Upper lobe of left lung (tissue), 6 donors: ENCODE measurements at regions not wholly inside any gene's neighbourhood (a gene's known extent, or its start where the extent isn't known, plus 50 kb on each side); places are given as distances from the start of the nearest gene placed in this dataset.

ENCODE experiments used
- ATAC-seq, 2 donors: fragments of 200-7000 bp; cut with Tn5 transposase; one replicate each; pipeline ENCODE4 v1.9.1; 2022; ENCODE audit warnings: mild to moderate bottlenecking in 2 of 2, moderate library complexity in 2 of 2; ENCODE audit not compliant: low FRiP score in 2 of 2
- DNase-seq, 2 donors: peaks; one replicate each; pipeline ENCODE4 v3.0.0-alpha.2; 2019 to 2020
- H3K27ac ChIP-seq, 4 donors: fragments of 200-600 bp; sonication (generic); one replicate each; pipeline ENCODE4 v1.5.1; 2016 to 2019
- H3K27me3 ChIP-seq, 4 donors: fragments of 200-600 bp; sonication (generic); one replicate each; pipeline ENCODE4 v1.5.1; 2017 to 2019
- H3K36me3 ChIP-seq, 4 donors: fragments of 200-600 bp; sonication (generic); one replicate each; pipeline ENCODE4 v1.5.1; 2016 to 2019
- H3K4me1 ChIP-seq, 4 donors: fragments of 200-600 bp; sonication (generic); one replicate each; pipeline ENCODE4 v1.5.1; 2018 to 2019
- H3K4me3 ChIP-seq, 4 donors: fragments of 200-600 bp; sonication (generic); one replicate each; pipeline ENCODE4 v1.5.1; 2017 to 2019; ENCODE audit warnings: mild to moderate bottlenecking in 2 of 4, moderate library complexity in 1 of 4
- H3K9me3 ChIP-seq, 4 donors: fragments of 200-600 bp; sonication (generic); one replicate each; pipeline ENCODE4 v1.5.1; 2018 to 2019
- CTCF ChIP-seq, 6 experiments: fragments of 450-650 bp in 4 of 6; fragments of 200-600 bp in 2 of 6; sonication (generic) in 2 of 6; IDR thresholded peaks; one replicate each; pipeline ENCODE4 v1.5.1; 2016 to 2019; ENCODE audit warnings: antibody characterized with exemption in 6 of 6
- EP300 ChIP-seq, 4 donors: sonication (generic); formaldehyde crosslinking; IDR thresholded peaks; one replicate each; pipeline ENCODE4 v1.5.1; 2017; ENCODE audit warnings: antibody characterized with exemption in 4 of 4, control low read depth in 2 of 4
- POLR2A ChIP-seq, 4 donors: fragments of 450-650 bp; IDR thresholded peaks; one replicate each; pipeline ENCODE4 v1.5.1; 2016 to 2017; ENCODE audit warnings: antibody characterized with exemption in 4 of 4, mild to moderate bottlenecking in 2 of 4
- POLR2AphosphoS5 ChIP-seq, 2 donors: sonication (generic); formaldehyde crosslinking; IDR thresholded peaks; one replicate each; pipeline ENCODE4 v1.5.1; 2017; ENCODE audit warnings: antibody characterized with exemption in 2 of 2
- WGBS, 2 donors: methylation state at CpG; one replicate each; pipeline ENCODE4 v1.1.5; 2017 to 2018; 5-methylcytosine and 5-hydroxymethylcytosine counted together
- donor health status: DM: no; HTN: no; CAD: no; lungs with moderate emphysema.
- donor health status: DM: no; HTN: yes; CAD: no; lungs with severe emphysema.

GRCh38 chr4:96912716-96913115 is 1072.8 kb downstream of the PDHA2 start:
- no peaks in the 10 kb centered on the region for H3K9me3 ChIP-seq
- H3K4me1 ChIP-seq = no peaks in the 10 kb centered on the region
- no peak overlapping the region for H3K27ac ChIP-seq
- H3K4me3 ChIP-seq = no peak overlapping the region
- no peak for ATAC-seq
- TF ChIP-seq EP300 (IDR thresholded peaks at IDR 0.05) = no peak
- TF ChIP-seq CTCF (IDR thresholded peaks at IDR 0.05) = no peak
- no peak for TF ChIP-seq POLR2A (IDR thresholded peaks at IDR 0.05)
- TF ChIP-seq POLR2AphosphoS5 (IDR thresholded peaks at IDR 0.05) = no peak
- no peaks in the 10 kb centered on the region for H3K36me3 ChIP-seq
- WGBS, 2 donors = 85 to 91% methylated on average over 3 of the region's 3 CpGs
- no peaks in the 10 kb centered on the region for H3K27me3 ChIP-seq
- DNase-seq = no peak

- no peaks in the 10 kb centered on the region for H3K36me3 ChIP-seq
- DNase-seq = no peak
- H3K4me1 ChIP-seq = no peaks in the 10 kb centered on the region
- H3K4me3 ChIP-seq = no peak overlapping the region
- no peak overlapping the region for H3K27ac ChIP-seq
- no peaks in the 10 kb centered on the region for H3K9me3 ChIP-seq
- no peaks in the 10 kb centered on the region for H3K27me3 ChIP-seq
- TF ChIP-seq POLR2AphosphoS5 (IDR thresholded peaks at IDR 0.05) = no peak
- TF ChIP-seq EP300 (IDR thresholded peaks at IDR 0.05) = no peak
- TF ChIP-seq CTCF (IDR thresholded peaks at IDR 0.05) = no peak
- no peak for TF ChIP-seq POLR2A (IDR thresholded peaks at IDR 0.05)
- no peak for ATAC-seq
- WGBS, 2 donors = 65 to 72% methylated on average over 2 of the region's 2 CpGs
Observed at GRCh38 chr4:96913441-96914080, 1073.7 kb downstream of the PDHA2 start.

- no peaks in the 10 kb centered on the region for H3K27me3 ChIP-seq
- DNase-seq (no peak), ATAC-seq (no peak)
- no peak overlapping the region for H3K27ac ChIP-seq
- no peaks in the 10 kb centered on the region for H3K9me3 ChIP-seq
- 51 to 66% methylated on average over 5 of the region's 5 CpGs for WGBS, 2 donors
- TF ChIP-seq EP300 (IDR thresholded peaks at IDR 0.05) = no peak
- TF ChIP-seq CTCF (IDR thresholded peaks at IDR 0.05) = no peak
- no peak for TF ChIP-seq POLR2A (IDR thresholded peaks at IDR 0.05)
- TF ChIP-seq POLR2AphosphoS5 (IDR thresholded peaks at IDR 0.05) = no peak
- no peak overlapping the region for H3K4me3 ChIP-seq
- H3K4me1 ChIP-seq = no peaks in the 10 kb centered on the region
- no peaks in the 10 kb centered on the region for H3K36me3 ChIP-seq
Observed at GRCh38 chr4:96916711-96917110, 1076.8 kb downstream of the PDHA2 start.

- Histone ChIP-seq H3K27me3 (no peaks in the 10 kb centered on the region), H3K36me3 (no peaks in the 10 kb centered on the region), H3K4me3 (no peak overlapping the region), H3K9me3 (no peaks in the 10 kb centered on the region), H3K4me1 (no peaks in the 10 kb centered on the region), H3K27ac (no peak overlapping the region)
- no peak for TF ChIP-seq EP300 (IDR thresholded peaks at IDR 0.05)
- TF ChIP-seq POLR2A (IDR thresholded peaks at IDR 0.05) = no peak
- no peak for TF ChIP-seq CTCF (IDR thresholded peaks at IDR 0.05)
- no peak for TF ChIP-seq POLR2AphosphoS5 (IDR thresholded peaks at IDR 0.05)
- DNase-seq (no peak), ATAC-seq (no peak)
- WGBS, 2 donors = 87 to 91% methylated on average over 5 to 6 of the region's 6 CpGs
Observed at GRCh38 chr4:96936886-96937285, 1097.0 kb downstream of the PDHA2 start.

GRCh38 chr4:96946552-96946951 is 1106.7 kb downstream of the PDHA2 start:
- TF ChIP-seq EP300 (IDR thresholded peaks at IDR 0.05) = no peak
- no peak for TF ChIP-seq CTCF (IDR thresholded peaks at IDR 0.05)
- no peak for TF ChIP-seq POLR2A (IDR thresholded peaks at IDR 0.05)
- TF ChIP-seq POLR2AphosphoS5 (IDR thresholded peaks at IDR 0.05) = no peak
- WGBS, 2 donors = 87 to 94% methylated on average over 2 of the region's 2 CpGs
- no peak for DNase-seq
- no peak for ATAC-seq
- Histone ChIP-seq H3K36me3 (no peaks in the 10 kb centered on the region), H3K27me3 (no peaks in the 10 kb centered on the region), H3K4me1 (no peaks in the 10 kb centered on the region), H3K27ac (no peak overlapping the region), H3K9me3 (no peaks in the 10 kb centered on the region), H3K4me3 (no peak overlapping the region)
